Gastrocnemius medialis (tissue), 4 donors: ENCODE measurements at regions not wholly inside any gene's neighbourhood (a gene's known extent, or its start where the extent isn't known, plus 50 kb on each side); places are given as distances from the start of the nearest gene placed in this dataset.

Source experiments
- ATAC-seq, 2 donors: fragments of 150-250 bp; one replicate each; pipeline ENCODE4 v1.9.1; 2016
- DNase-seq, 2 donors: peaks; one replicate each; pipeline ENCODE4 v3.0.0-alpha.2; 2019
- H3K27ac ChIP-seq, 4 donors: fragments of 200-600 bp; sonication (generic); 1 replicate in 1 of 4; 2 replicates in 3 of 4; pipeline ENCODE4 v1.5.1; 2016 to 2018; ENCODE audit warnings: mild to moderate bottlenecking in 2 of 4, moderate library complexity in 1 of 4
- H3K27me3 ChIP-seq, 3 donors: fragments of 200-600 bp; sonication (generic) in 2 of 3; 1 replicate in 1 of 3; 2 replicates in 2 of 3; pipeline versions ENCODE4 v1.5.1 to v1.6.0; 2016 to 2019; ENCODE audit warnings: mild to moderate bottlenecking in 1 of 3, moderate library complexity in 1 of 3
- H3K36me3 ChIP-seq, 2 donors: fragments of 200-600 bp; sonication (generic) in 1 of 2; one replicate each; pipeline ENCODE4 v1.5.1; 2017 to 2018
- H3K4me1 ChIP-seq, 2 donors: fragments of 200-600 bp; sonication (generic) in 1 of 2; one replicate each; pipeline ENCODE4 v1.5.1; 2016 to 2017; ENCODE audit warnings: mild to moderate bottlenecking in 2 of 2
- H3K4me3 ChIP-seq, 4 donors: fragments of 200-600 bp; sonication (generic) in 3 of 4; 1 replicate in 1 of 4; 2 replicates in 3 of 4; pipeline ENCODE4 v1.5.1; 2016 to 2019; ENCODE audit warnings: mild to moderate bottlenecking in 2 of 4
- H3K9me3 ChIP-seq, 3 donors: fragments of 200-600 bp; sonication (generic) in 2 of 3; 1 replicate in 1 of 3; 2 replicates in 2 of 3; pipeline ENCODE4 v1.5.1; 2016 to 2019
- POLR2A ChIP-seq, 2 donors: fragments of 450-650 bp; IDR thresholded peaks; one replicate each; pipeline ENCODE4 v1.6.1; 2017; ENCODE audit warnings: antibody characterized with exemption in 2 of 2, mild to moderate bottlenecking in 2 of 2, moderate library complexity in 2 of 2
- in situ Hi-C, 4 donors: fragments of 200-750 bp; cut with MboI; loops; one replicate each; pipeline versions ENCODE4 v1.15.0 to v1.8.0; 2017; ENCODE audit warnings: low sequenced_read_pairs in 4 of 4
- intact Hi-C: fragments of 100-400 bp; cut with DNase I; formaldehyde crosslinking; loops from one replicate; pipeline ENCODE4 v1.15.1; 2023; ENCODE audit warnings: low total_unique reads
- TF ChIP-seq, protein P1 (sequence below), 5 experiments: fragments of 450-650 bp in 3 of 5; fragments of 200-600 bp in 2 of 5; sonication (generic) in 2 of 5; IDR thresholded peaks in 4 of 5; conservative IDR thresholded peaks in 1 of 5; 1 replicate in 4 of 5; 2 replicates in 1 of 5; pipeline ENCODE4 v1.5.1; 2016 to 2019; ENCODE audit warnings: antibody characterized with exemption in 5 of 5, mild to moderate bottlenecking in 3 of 5, moderate library complexity in 3 of 5

GRCh38 chr15:81910355-81911021 lies 135.3 kb downstream of the MEX3B start:
- no peaks in the 10 kb centered on the region for H3K9me3 ChIP-seq
- peaks cover 22 to 31% of the 10 kb centered on the region in 2 donors for H3K4me1 ChIP-seq
- H3K4me3 ChIP-seq = no peak overlapping the region
- no peaks in the 10 kb centered on the region for H3K36me3 ChIP-seq
- no peak for DNase-seq
- H3K27me3 ChIP-seq = no peaks in the 10 kb centered on the region
- no peak for ATAC-seq
- no peak overlapping the region for H3K27ac ChIP-seq
- TF ChIP-seq POLR2A (IDR thresholded peaks at IDR 0.05) = no peak
- TF ChIP-seq, protein P1, sequence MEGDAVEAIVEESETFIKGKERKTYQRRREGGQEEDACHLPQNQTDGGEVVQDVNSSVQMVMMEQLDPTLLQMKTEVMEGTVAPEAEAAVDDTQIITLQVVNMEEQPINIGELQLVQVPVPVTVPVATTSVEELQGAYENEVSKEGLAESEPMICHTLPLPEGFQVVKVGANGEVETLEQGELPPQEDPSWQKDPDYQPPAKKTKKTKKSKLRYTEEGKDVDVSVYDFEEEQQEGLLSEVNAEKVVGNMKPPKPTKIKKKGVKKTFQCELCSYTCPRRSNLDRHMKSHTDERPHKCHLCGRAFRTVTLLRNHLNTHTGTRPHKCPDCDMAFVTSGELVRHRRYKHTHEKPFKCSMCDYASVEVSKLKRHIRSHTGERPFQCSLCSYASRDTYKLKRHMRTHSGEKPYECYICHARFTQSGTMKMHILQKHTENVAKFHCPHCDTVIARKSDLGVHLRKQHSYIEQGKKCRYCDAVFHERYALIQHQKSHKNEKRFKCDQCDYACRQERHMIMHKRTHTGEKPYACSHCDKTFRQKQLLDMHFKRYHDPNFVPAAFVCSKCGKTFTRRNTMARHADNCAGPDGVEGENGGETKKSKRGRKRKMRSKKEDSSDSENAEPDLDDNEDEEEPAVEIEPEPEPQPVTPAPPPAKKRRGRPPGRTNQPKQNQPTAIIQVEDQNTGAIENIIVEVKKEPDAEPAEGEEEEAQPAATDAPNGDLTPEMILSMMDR (IDR thresholded peaks at IDR 0.05 in 4 of 5, conservative IDR thresholded peaks at IDR 0.05 in 1 of 5) = no peak
- in situ Hi-C loops (no loop called here), intact Hi-C loops (no loop called here)

DNA sequence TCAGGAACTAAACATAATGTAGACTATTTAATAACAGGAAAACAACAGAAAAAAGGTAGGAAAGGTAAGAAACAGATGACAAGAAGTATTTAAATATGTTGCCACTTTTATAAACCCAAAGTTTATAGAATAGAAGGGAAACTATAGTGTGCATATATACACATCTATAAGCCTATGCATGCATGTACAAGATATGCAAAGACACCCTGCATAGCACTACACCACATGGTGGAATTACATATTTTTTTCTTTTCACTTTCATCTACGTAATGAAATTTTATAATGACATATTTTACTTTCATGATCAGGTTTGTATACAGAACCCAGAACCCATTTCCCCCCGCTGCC lies 136.8 kb downstream of the MEX3B start:
- no peaks in the 10 kb centered on the region for H3K27me3 ChIP-seq
- H3K36me3 ChIP-seq = no peaks in the 10 kb centered on the region
- intact Hi-C loops = no loop called here
- no peak for DNase-seq
- H3K9me3 ChIP-seq = no peaks in the 10 kb centered on the region
- in situ Hi-C loops = no loop called here
- H3K27ac ChIP-seq = no peak overlapping the region
- TF ChIP-seq, protein P1 (IDR thresholded peaks at IDR 0.05 in 4 of 5, conservative IDR thresholded peaks at IDR 0.05 in 1 of 5) = no peak
- TF ChIP-seq POLR2A (IDR thresholded peaks at IDR 0.05) = no peak
- peaks cover 9 to 17% of the 10 kb centered on the region in 2 donors for H3K4me1 ChIP-seq
- no peak for ATAC-seq
- no peak overlapping the region for H3K4me3 ChIP-seq

DNA sequence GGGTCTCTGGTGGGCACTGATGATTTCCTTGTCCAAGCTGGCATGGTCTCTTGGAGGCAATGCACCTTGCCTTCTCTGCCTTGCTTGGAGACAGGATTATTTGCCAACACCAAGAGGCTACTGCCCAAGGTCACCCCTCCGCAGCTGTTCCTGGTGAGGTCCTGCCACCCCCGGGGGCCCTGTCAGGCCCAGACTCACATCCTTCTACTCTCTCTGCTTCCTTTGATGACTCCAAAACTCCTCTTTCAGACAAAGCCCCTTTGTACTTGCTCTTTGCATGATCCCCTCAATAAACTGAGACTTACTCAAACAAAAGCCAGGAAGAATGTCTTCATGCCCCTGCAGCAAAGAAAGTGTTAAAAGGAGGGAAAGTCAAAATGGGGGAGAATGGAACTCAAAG lies 137.7 kb downstream of the MEX3B start:
- ATAC-seq (no peak), DNase-seq (no peak)
- in situ Hi-C loops = no loop called here
- intact Hi-C loops = no loop called here
- no peaks in the 10 kb centered on the region for H3K9me3 ChIP-seq
- H3K36me3 ChIP-seq = no peaks in the 10 kb centered on the region
- TF ChIP-seq POLR2A (IDR thresholded peaks at IDR 0.05) = no peak
- TF ChIP-seq, protein P1 (IDR thresholded peaks at IDR 0.05 in 4 of 5, conservative IDR thresholded peaks at IDR 0.05 in 1 of 5) = no peak
- no peaks in the 10 kb centered on the region for H3K27me3 ChIP-seq
- peaks cover 9 to 16% of the 10 kb centered on the region in 2 donors for H3K4me1 ChIP-seq
- no peak overlapping the region for H3K4me3 ChIP-seq
- no peak overlapping the region for H3K27ac ChIP-seq

DNA sequence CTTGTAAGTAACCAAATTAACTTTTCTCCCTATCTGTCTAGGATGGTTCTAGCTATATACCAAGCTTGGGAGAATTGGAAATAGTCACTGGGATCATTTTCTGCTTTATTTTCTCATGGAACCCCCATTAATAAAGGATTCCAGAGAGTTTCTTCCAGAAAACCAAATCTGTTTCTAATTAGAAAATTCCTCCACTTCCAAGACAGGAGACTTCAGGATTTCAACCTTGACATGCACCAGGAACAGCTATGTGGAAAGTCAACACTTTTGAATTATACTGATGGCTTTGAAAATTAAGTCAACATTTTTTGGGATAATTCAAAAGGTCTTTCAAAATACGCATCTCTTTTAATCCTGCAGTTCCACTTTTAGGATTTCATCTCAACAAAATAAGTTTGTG lies 138.3 kb downstream of the MEX3B start:
- Histone ChIP-seq H3K27me3 (no peaks in the 10 kb centered on the region), H3K4me3 (no peak overlapping the region), H3K27ac (no peak overlapping the region), H3K9me3 (no peaks in the 10 kb centered on the region), H3K36me3 (no peaks in the 10 kb centered on the region), H3K4me1 (peaks cover 9 to 16% of the 10 kb centered on the region in 2 donors)
- in situ Hi-C loops (no loop called here), intact Hi-C loops (no loop called here)
- no peak for TF ChIP-seq POLR2A (IDR thresholded peaks at IDR 0.05)
- TF ChIP-seq, protein P1 (IDR thresholded peaks at IDR 0.05 in 4 of 5, conservative IDR thresholded peaks at IDR 0.05 in 1 of 5) = no peak
- ATAC-seq (no peak), DNase-seq (no peak)

DNA sequence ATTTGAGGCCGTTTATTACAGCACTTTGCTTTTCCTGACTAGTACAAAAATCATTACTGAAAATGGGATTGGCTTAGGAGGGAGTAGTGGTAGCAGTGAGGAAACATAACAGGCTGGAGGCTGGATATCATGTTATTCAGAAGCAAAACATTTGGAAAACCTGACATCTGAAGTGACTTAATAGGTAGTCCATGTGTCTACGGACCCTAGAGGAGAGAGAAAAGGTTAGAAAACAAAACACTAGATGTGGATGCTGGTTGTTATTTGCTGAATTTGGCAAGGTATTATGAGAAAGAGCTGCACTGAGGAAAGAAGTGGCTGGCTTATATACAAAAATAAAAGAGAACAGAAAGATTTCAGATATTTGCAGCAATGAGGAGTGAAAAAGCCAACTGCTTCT lies 139.9 kb downstream of the MEX3B start:
- Histone ChIP-seq H3K4me3 (no peak overlapping the region), H3K4me1 (peaks cover 3 to 10% of the 10 kb centered on the region in 2 donors), H3K9me3 (no peaks in the 10 kb centered on the region), H3K27me3 (no peaks in the 10 kb centered on the region), H3K36me3 (no peaks in the 10 kb centered on the region), H3K27ac (no peak overlapping the region)
- TF ChIP-seq POLR2A (IDR thresholded peaks at IDR 0.05) = no peak
- TF ChIP-seq, protein P1 (IDR thresholded peaks at IDR 0.05 in 4 of 5, conservative IDR thresholded peaks at IDR 0.05 in 1 of 5) = no peak
- ATAC-seq (no peak), DNase-seq (no peak)
- intact Hi-C loops (no loop called here), in situ Hi-C loops (no loop called here)
